GM18867 (cell line): ENCODE measurements at regions not wholly inside any gene's neighbourhood (a gene's known extent, or its start where the extent isn't known, plus 50 kb on each side); places are given as distances from the start of the nearest gene placed in this dataset.

Experiments used
- ATAC-seq: cut with Tn5 transposase; IDR thresholded peaks from one replicate; pipeline ENCODE4 v1.9.1; 2021; ENCODE audit warnings: mild to moderate bottlenecking, moderate library complexity; ENCODE audit not compliant: unreplicated experiment

DNA sequence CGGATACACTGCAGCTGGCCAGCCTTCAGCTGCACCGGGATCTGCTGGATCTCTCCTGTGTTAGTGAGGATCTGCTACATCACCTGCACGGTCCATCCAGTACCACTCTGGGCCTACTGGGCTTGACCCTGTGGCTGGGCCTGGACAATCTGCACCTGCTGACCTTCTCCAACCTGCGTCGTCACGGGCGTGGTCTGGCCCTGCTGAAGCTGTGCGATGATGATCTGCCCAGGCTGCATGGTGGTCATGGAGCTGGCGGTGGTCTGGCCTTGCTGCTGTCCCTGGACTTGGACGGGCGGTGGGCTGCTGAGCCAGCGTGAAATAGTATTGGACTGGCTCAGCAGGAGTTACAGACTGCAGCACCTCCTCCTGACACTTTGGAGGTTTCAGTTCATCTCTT is 137.1 kb upstream of the GAS1 start:
- no peak for ATAC-seq

DNA sequence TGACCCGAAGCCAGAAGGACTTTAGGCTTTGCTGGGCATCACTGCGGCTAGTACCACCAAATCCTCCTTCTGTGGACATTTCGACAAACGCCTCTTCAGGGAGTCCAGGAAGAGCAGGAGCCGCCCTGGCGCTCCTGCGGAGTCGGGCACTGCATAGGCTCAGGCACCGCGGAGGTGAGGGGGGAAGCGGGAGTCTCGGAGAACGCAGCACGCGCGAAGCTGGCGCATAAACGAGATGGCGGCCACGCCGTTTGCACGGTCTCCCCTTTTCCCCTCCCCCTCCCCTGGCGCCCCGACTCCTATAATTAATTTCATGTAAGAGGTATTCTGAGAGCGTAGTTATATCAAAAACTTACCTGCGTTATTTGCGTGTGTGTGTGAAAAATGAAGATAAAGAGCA is 137.8 kb upstream of the GAS1 start:
- no peak for ATAC-seq

DNA sequence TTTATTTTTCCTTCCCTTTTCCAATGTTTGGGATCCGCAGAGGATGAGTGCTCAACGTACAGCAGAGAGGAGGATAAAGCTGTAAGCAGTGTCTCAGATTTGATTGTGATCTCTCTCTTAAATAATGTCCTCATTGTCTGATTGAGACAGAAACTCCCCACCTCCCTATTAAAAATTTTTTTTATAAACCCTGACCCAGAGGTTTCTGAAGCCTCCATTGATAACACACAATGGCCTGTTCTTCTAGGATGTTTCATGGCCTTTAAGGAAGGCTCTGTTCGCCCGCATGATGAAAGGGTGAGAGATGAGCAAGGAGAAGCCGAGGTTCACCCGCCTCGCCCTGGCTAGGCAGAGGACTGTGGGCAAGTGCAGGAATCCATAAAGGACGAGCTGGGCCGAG is 138.2 kb upstream of the GAS1 start:
- no peak for ATAC-seq

DNA sequence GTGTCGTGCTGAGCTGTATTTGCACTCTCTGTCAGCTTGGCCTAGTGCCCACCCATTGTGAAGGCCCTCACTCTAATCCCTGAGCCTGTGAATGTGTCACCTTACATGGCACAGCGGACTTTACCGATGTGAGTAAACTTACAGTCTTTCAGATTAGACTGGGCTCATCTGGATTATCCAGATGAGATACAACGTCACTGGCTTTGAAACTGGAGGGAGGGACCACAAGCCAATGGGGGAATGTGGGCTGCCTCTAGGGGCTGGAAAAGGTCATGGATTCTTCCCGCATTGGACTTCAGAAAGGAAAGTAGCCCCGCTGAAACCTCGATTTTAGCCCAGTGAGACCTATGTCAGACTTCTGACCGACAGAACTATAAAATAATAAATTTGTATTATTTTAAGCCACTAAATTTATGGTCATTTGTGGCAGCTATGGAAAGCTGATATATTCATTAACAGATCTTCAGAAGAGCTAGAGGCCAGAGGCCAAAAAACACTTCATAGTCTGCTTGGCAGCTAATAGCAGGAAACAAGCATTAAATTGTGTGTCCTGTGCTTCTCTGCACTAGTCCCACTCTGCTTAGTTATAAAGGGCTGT is 139.0 kb upstream of the GAS1 start:
- ATAC-seq, result no peak

DNA sequence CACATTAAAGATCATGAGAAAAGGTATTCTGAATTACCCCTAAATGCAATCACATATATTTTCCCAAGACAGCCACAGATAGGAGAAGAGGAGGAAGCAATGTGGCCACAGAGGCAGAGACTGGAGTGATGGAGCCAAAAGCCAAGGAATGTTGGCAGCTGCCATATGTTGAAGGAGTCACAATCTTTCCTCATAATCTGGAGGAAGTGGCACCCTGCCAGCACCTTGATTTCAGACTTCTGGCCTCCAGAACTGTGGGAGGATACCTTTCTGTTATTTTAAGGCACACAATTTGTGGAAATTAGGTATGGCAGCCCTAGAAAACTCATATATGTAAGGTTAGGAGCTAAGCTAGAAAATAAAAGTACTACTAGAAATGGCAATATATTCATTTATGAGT is 139.9 kb upstream of the GAS1 start:
- ATAC-seq, result no peak

DNA sequence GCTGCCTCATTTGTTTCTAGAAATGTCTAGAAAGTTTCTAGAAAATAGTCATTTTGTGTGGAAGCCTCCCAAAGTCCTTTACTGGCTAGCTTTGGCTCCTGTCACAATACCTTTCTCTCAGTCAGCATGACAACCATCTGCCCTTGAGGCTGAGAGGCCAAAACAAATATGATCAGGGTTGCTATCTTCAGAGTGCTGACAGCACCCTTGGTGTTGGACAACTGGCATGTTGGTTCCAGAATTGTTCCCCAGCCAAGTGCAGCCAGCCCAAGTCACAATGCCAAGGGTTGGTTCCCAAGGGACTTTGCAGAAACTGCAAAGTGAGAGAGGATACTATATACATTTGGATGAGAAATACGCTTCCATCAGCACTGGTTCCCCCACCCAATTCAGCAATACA is 140.9 kb upstream of the GAS1 start:
- no peak for ATAC-seq

DNA sequence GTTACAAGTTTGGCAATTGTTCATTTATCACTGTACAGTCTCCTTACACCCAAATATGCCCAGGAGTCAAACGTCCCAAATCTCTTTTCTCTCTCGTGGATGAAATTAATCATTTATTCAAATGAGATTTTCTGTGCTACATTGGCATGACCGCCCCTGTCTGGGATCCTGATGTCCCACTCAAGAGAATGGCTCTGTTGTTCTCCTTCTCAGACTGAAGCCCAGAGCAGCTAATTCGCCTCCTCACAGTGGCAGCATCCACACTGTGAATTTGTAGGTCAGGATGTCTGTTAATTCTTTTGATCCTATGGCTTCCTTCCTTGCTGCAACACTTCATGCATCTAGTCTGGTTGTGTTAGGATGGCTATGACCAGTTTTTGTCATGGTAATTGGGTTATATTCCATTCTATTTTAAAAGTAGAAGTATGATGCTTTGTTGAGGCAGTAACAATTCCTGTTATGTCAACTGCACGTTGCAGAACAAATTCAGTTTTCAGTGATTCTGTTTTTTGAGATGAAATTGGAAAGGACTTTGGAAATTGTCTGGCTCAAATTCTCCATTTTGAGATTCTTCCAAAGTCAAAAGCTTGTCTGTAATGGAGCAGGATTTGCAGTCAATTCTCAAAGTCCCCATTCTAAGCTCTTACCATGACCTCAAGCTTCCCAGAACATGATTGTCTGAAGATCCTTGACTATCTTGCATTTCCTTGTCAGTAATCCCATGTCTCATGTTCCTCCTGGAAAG is 141.5 kb upstream of the GAS1 start:
- ATAC-seq, result no peak

DNA sequence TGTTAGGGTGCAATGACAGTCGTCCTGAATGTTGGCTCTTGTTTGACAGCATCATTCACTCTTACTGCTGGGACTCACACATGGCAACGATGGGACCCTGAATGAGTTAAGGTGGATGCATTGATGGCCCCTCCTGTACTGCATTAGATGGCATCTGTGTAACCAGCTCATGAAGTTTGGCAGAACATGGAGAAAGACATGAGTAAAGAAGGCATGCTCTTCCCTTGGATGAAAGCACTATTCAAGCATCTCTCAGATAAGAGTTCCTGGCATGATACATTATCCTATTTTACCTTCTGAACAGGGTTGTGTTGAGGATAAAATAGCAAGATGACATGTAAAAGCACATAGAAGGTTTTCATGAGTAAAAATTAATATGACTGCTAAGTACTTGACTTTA is 142.2 kb upstream of the GAS1 start:
- no peak for ATAC-seq

DNA sequence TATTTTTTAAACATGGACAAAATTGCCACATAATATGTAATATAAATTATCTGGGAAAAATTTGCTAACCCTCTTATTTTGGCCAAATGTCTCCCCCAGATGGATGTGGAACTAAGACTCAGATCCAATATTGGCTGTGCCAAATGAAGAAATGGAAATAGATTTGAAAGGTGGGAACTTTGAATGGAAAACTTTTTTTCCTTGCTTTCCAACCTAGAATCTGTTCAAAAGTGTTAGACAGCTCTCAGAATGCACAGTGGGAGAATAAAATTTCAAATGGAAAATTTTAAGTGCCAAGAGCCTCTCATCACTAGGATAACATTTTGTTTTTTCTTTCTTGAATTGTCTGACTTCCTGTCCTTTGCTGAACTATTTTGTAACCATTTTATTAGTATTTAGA is 142.6 kb upstream of the GAS1 start:
- ATAC-seq, result no peak

DNA sequence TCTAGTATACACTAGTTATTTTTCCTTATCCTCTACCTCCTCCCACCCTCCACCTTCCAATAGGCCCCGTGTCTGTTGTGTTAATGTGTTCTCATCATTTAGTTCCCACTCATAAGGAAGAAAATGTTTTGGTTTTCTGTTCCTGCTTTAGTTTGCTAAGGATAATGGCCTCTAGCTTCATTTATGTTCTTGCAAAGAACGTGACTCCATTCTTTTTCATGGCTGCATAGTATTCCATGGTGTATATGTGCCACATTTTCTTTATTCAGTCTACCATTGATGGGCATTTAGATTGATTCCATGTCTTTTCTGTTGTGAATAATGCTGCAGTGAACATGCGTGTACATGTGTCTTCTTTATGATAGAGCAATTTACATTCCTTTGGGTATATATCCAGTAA is 146.5 kb upstream of the GAS1 start:
- no peak for ATAC-seq

DNA sequence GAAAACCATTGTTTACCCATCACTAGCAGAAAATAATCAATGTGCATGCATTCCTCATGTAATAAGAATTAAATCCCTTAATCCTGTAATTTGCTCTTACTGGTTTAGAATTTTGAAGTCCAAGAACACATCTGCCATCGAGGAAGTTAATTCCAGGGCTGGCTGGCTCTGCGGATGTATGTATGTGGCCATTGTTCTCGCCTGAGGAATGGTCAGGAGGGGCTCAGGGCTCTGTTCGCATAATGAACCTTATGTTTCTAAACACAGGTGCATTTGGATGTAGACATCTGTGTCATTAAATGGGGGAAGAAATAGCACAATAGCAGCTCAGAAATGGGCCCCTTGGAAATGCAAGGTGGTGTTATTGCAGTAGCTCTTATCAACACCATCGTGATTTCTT is 148.6 kb upstream of the GAS1 start:
- ATAC-seq, result no peak

DNA sequence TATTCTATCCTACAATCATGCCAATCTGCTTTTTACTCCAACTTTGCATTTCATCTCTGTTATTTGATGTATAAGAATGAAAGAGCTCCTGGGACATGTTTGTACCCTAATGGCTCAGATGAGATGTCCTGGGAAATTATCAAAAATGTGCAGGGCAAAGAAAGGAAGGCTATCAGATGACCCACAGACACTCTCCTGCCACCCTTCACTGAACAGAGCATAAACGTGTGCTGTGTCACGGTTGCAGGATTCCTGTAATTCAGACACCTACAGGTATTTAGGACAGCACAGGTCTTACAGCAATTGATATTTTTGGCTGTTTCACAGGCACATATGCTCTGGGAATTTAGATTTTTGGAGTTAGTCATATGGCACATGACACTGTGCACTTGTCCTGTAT is 149.2 kb upstream of the GAS1 start:
- no peak for ATAC-seq

DNA sequence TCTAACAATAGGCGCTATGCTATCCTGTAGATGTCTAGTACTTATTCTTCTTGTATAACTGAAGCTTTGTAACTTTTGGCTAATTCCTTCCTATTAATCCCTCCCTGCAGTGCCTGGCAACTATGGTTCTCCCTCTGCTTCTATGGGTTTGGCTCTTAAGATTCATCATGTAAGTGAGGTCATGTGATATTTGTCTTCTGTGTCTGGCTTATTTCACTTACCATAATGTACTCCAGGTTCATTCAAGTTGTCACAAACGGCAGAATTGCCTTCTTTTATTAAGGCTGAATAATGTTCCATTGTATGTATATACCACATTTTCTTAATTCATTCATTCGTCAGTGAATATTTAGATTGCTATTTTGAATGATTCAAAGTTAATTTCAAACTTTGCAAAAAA is 149.9 kb upstream of the GAS1 start:
- ATAC-seq, result no peak

DNA sequence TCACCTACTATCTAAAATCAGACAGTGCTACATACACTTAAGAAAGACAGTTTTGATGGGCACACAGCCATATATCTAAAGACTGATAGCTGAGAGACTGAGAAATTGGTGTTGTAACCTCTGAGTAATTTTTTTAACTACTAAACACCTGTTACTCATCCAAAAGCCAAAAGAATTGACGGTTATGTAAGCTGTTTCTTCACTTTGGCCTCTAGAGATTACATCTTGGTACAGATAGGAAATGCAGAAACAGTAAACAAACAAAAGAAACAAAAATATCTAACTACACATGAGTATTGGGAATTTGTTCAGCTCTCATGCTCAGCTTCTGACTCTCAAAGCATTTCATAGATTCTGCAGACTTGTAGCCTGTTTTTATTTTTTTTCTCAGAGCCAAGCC is 152.1 kb upstream of the GAS1 start:
- no peak for ATAC-seq

DNA sequence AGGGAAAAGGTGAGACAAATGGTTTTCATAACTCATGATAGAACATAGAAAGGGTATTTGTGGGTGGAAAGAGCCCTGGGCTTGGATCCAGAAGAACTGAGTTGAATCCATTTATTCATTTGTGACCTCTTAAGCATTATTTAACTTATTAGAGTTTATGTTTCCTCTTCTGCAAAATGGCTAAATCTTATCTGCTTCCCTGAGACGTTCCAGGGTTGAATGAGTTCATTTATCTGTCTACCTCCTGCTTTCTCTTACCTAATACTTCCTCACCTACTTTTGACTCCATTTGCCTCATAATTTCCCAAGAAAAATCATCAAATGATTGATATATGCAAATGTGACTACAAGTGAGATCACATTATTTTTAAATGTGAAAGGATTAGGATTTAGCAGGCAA is 152.7 kb upstream of the GAS1 start:
- ATAC-seq, result no peak

DNA sequence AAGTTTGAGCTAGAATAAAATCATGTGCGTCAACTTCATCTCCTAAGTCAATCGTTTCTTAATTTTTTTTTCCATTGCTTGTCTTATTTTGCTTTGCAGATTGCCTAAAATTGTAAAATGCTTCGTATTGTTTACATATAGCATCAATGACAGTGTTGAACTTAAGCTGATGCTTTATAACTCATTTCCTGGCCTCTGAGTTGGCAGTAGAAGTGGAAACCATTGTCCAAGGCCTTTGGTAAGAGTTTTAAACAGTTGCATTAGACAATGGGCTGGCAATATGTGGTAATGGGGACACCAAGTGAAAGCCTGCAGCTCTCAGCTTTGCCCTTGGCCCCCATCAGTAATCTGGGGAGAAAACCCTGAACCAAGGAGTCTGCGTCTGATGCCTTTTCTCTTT is 154.8 kb upstream of the GAS1 start:
- no peak for ATAC-seq

DNA sequence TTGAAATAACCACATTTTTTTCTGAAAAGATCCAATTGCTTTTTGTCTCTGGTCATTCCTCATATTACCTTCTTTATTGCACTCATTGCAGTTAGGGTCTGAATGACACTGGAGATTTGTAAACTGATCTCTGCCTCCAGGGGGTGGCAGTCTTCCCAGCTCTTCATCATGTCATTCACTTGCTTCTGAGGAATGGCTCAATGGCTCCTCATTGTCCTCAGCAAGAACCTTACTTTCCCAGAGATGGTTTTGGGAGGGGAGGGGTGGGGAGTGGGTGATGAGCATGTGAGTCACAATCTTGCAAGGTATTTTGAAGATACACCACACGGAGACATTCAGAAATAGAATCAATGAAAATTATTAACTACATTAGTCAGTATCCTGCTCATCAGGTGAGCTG is 159.8 kb upstream of the GAS1 start:
- ATAC-seq, result no peak

DNA sequence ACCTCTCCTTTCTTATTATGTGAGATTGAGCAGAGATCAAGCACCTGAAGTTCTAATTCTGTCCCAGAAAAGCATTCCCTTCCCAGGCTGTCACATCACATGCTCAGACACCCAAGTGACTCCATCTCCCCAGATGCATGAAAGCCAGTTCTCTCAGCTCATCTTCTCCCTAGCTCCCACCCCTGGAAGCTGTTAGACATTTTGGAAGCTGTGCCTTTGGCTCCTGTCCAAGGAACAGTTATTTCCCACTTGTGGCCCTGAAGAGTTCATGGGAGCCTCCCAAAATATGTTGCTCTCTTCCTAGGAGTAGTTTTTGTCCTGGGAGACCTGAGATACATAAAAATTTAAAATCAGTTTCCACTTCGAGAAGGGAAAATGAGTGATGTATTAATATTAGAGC is 161.4 kb upstream of the GAS1 start:
- ATAC-seq, result no peak

DNA sequence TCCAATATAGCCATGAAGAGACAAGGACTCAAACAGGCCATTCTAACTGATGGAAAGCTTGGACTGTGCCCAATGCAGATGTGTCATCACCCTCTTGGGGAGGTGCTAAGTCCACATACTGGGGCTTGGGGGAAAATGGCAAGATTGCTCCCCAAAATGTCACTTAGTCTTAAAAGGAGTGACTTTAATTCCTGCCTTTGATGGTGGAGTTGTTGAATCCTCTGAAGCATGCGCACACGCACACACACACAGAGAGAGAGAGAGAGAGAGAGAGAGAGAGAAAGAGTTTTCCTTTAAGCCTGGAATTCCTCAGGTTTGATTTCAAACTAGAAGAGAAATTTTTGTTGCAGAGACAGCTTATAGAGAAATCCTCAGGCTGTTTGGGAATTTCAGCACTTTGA is 161.9 kb upstream of the GAS1 start:
- ATAC-seq, result no peak

DNA sequence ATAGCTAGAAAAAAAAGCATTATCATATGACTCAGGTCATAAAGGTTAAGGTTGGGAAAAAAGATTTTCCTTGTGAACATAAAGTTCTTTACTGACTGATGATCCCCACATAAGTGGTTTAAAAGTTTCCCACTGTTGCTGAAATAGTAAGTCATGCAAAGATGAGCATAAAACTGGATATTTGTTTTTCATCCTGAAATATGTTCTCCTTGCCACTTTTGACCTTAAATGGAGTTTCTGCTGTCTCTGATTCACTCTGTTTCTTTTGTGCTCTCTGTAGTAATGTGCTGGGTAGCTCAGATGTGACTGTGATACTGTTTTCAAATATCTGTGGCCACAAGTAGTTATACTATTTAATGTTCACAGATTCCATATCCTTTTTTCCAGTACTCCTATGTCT is 162.5 kb upstream of the GAS1 start:
- ATAC-seq, result no peak

DNA sequence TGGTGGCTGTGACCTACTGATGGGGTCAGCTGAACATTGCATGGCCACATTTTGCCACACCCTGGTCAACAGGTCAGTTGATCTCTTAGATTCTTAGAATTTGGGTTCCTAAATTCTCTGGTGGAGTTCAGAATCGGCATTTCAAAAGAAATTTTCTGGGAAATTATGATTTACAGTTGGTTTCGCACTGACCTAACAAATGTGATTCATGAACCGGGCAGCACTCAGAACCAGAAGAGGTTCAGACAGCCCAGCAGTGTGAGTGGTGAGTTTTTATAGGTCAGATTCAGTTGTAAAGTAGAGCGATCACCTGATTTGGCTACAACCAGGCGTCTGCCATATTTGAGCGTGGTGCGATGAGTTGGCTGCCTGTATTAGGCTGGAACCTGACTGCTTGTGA is 163.7 kb upstream of the GAS1 start:
- no peak for ATAC-seq

DNA sequence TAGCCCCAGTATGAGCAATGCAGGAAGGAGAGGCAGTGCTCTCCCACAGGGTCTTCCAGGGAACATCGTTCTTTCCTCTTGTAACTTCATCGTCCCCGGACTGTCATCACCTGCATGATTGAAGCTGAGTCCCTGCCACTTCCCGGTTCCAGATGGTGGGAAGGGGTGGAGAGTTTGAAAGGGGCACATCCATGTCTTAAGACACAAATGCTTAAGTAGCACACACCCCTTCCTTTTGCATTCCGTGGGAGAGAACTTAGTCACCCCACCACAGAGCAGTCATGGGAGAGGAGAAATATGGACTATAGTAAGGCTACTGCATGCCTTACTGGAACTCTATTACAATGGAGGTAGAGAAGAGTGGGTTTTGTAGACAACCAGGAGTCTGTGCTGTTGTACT is 165.3 kb upstream of the GAS1 start:
- ATAC-seq, result no peak

DNA sequence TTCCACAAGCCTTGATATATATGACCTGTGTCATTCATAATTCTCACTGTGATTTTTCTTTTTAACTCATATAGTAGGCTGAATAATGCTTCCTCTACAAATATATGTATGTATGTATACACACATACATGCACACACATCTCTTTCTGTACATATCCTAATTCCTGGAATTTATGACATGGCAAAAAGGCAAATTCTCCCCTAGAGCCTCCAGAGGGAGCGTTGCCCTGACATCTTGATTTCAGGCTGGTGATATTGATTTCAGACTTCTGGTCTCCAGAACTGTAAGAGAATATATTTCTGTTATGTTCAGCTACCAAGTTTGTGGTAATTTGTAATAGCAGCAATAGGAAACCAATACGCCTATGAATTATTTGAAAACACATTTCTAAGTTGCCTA is 166.6 kb upstream of the GAS1 start:
- ATAC-seq, result no peak
